Endothelial cell of umbilical vein (primary cell): ENCODE measurements at regions not wholly inside any gene's neighbourhood (a gene's known extent, or its start where the extent isn't known, plus 50 kb on each side); places are given as distances from the start of the nearest gene placed in this dataset.

Experiments used
- BruUV-seq: library from RNA; stranded (reverse); fragments of 400-500 nt; replicated peaks from 2 replicates; lab custom pipeline; 2021; lab: Mats Ljungman, UMichigan
- CTCF ChIA-PET: fragments of 300-600, 350-600 bp; sonication (Branson Sonifier 250); formaldehyde crosslinking; loops from one replicate; lab custom pipeline; 2021; ENCODE audit warnings: antibody characterized with exemption, inconsistent platforms; lab: Charles Lee
- POLR2A ChIA-PET: fragments of 300-600, 350-600 bp; sonication (Branson Sonifier 250); formaldehyde crosslinking; loops from one replicate; lab custom pipeline; 2021; ENCODE audit warnings: antibody characterized with exemption, inconsistent platforms; lab: Charles Lee
- DNase-seq: peaks from one replicate; pipeline ENCODE4 v3.0.0-alpha.2; 2011; ENCODE audit warnings: low read depth, low spot score
- FAIRE-seq: peaks from 2 replicates; lab custom pipeline; 2011; peaks lifted over from hg19 to GRCh38; lab: Jason Lieb, UNC
- H2AFZ ChIP-seq: 2 replicates; pipeline ENCODE4 v1.6.0; 2012; ENCODE audit warnings: low read depth, low read length, control low read depth, inconsistent platforms
- H3K27ac ChIP-seq: 2 replicates; pipeline ENCODE4 v1.5.1; 2011; ENCODE audit warnings: low read depth, mild to moderate bottlenecking, control low read depth, low read length, moderate library complexity; ENCODE audit not compliant: insufficient read depth
- H3K27me3 ChIP-seq, 2 experiments: 2 replicates each; pipeline versions ENCODE4 v1.6.0 to v1.6.1; 2011; ENCODE audit warnings: low read length in 2 of 2, mixed read lengths in 1 of 2; ENCODE audit not compliant: control insufficient read depth in 2 of 2, insufficient read depth in 2 of 2
- H3K36me3 ChIP-seq, 2 experiments: 2 replicates in 1 of 2; 3 replicates in 1 of 2; pipeline ENCODE4 v1.5.1; 2011; ENCODE audit warnings: low read length in 2 of 2, mild to moderate bottlenecking in 1 of 2, moderate library complexity in 1 of 2; ENCODE audit not compliant: control insufficient read depth in 2 of 2, insufficient read depth in 2 of 2; ENCODE audit errors: extremely low read depth in 1 of 2
- H3K4me1 ChIP-seq: 3 replicates; pipeline ENCODE4 v1.5.1; 2011; ENCODE audit warnings: mild to moderate bottlenecking, low read length; ENCODE audit not compliant: control insufficient read depth, insufficient read depth; ENCODE audit errors: extremely low read depth
- H3K4me2 ChIP-seq: 2 replicates; pipeline ENCODE4 v1.6.1; 2011; ENCODE audit warnings: low read length, control low read depth, mixed read lengths; ENCODE audit not compliant: insufficient read depth
- H3K4me3 ChIP-seq, 3 experiments: fragments of 200-600 bp in 1 of 3; sonication (generic), shearing (Covaris generic) in 1 of 3; replicated peaks in 1 of 3; 2 replicates each; pipeline ENCODE4 v1.5.1; 2011 to 2016; ENCODE audit warnings: control low read depth in 3 of 3, low read length in 3 of 3, mild to moderate bottlenecking in 2 of 3, inconsistent platforms in 1 of 3, low read depth in 1 of 3, moderate library complexity in 1 of 3; ENCODE audit not compliant: insufficient read depth in 1 of 3
- H3K79me2 ChIP-seq: 2 replicates; pipeline ENCODE4 v1.6.0; 2012; ENCODE audit warnings: low read length, inconsistent platforms; ENCODE audit not compliant: control insufficient read depth, insufficient read depth
- H3K9ac ChIP-seq: replicated peaks from 2 replicates; pipeline ENCODE3; 2011; ENCODE audit warnings: low read length, control low read depth; ENCODE audit not compliant: insufficient read depth; ENCODE audit errors: extremely low read depth
- H3K9me1 ChIP-seq: replicated peaks from 3 replicates; pipeline ENCODE4 v1.6.0; 2011; ENCODE audit warnings: mild to moderate bottlenecking, low read length; ENCODE audit not compliant: control insufficient read depth, insufficient read depth; ENCODE audit errors: extremely low read depth
- H3K9me3 ChIP-seq: replicated peaks from 2 replicates; pipeline ENCODE4 v1.5.1; 2012; ENCODE audit warnings: low read length, inconsistent platforms; ENCODE audit not compliant: control insufficient read depth, insufficient read depth
- H4K20me1 ChIP-seq: replicated peaks from 2 replicates; pipeline ENCODE3; 2011; ENCODE audit warnings: mild to moderate bottlenecking, low read length; ENCODE audit not compliant: control insufficient read depth, insufficient read depth; ENCODE audit errors: extremely low read depth
- CTCF ChIP-seq, 2 donors: IDR thresholded peaks; 1 replicate in 1 of 2; 2 replicates in 1 of 2; pipeline ENCODE4 v1.5.1; 2011; ENCODE audit warnings: low read length in 2 of 2, mild to moderate bottlenecking in 2 of 2, moderate library complexity in 2 of 2, control low read depth in 1 of 2, inconsistent platforms in 1 of 2, low read depth in 1 of 2; ENCODE audit not compliant: insufficient read depth in 1 of 2; ENCODE audit errors: extremely low read depth in 1 of 2
- EZH2 ChIP-seq: IDR thresholded peaks from 2 replicates; pipeline ENCODE4 v1.6.1; 2012; ENCODE audit warnings: borderline replicate concordance, low read depth, mild to moderate bottlenecking, moderate library complexity, low read length, inconsistent platforms; ENCODE audit not compliant: severe bottlenecking
- FOS ChIP-seq: IDR thresholded peaks from 2 replicates; pipeline ENCODE4 v1.6.1; 2011; ENCODE audit warnings: mild to moderate bottlenecking, low read length, moderate library complexity, borderline replicate concordance; ENCODE audit not compliant: insufficient read depth
- GATA2 ChIP-seq: IDR thresholded peaks from 2 replicates; pipeline ENCODE4 v1.7.0; 2011; ENCODE audit warnings: low read depth, mild to moderate bottlenecking, moderate library complexity, mixed read lengths, low read length; ENCODE audit not compliant: insufficient read length, insufficient read depth
- JUN ChIP-seq: IDR thresholded peaks from 2 replicates; pipeline ENCODE4 v1.6.1; 2011; ENCODE audit warnings: borderline replicate concordance, low read depth; ENCODE audit not compliant: insufficient read length, insufficient read depth
- MAX ChIP-seq: IDR thresholded peaks from 2 replicates; pipeline ENCODE4 v1.6.1; 2011; ENCODE audit not compliant: insufficient read depth, insufficient read length
- MYC ChIP-seq: IDR thresholded peaks from one replicate; pipeline ENCODE4 v1.6.1; 2011; ENCODE audit warnings: mild to moderate bottlenecking, low read depth, low read length
- POLR2A ChIP-seq: IDR thresholded peaks from 2 replicates; pipeline ENCODE4 v1.6.1; 2012; ENCODE audit warnings: low read depth, mild to moderate bottlenecking, control low read depth, low read length
- POLR2AphosphoS5 ChIP-seq: IDR thresholded peaks from 2 replicates; pipeline ENCODE4 v1.6.1; 2012; ENCODE audit warnings: low read depth, mild to moderate bottlenecking, control low read depth, low read length, moderate library complexity; ENCODE audit not compliant: insufficient read depth
- dilution Hi-C: fragments of 300-500 bp; cut with MboI; formaldehyde crosslinking; loops from one replicate; pipeline ENCODE4 v1.15.0; 2019; ENCODE audit warnings: low sequenced_read_pairs; ENCODE audit not compliant: extremely low pct_ligation_motif_present
- intact Hi-C: fragments of 100-400 bp; cut with micrococcal nuclease; formaldehyde crosslinking; loops from one replicate; pipeline ENCODE4 v1.10.0; 2022

GRCh38 chr17:65394811-65395472 lies 166.5 kb downstream of the AXIN2 start:
- Histone ChIP-seq H3K9me1 (no peaks in the 10 kb centered on the region), H3K27ac (no peak overlapping the region), H3K4me3 (no peak overlapping the region), H3K9ac (no peak overlapping the region), H2AFZ (no peak overlapping the region), H3K36me3 (no peaks in the 10 kb centered on the region), H3K79me2 (no peaks in the 10 kb centered on the region), H3K4me1 (no peaks in the 10 kb centered on the region), H3K4me2 (no peak overlapping the region), H3K27me3 (peaks cover 0 to 3% of the 10 kb centered on the region in 2 experiments), H4K20me1 (no peaks in the 10 kb centered on the region), H3K9me3 (no peaks in the 10 kb centered on the region)
- no peak for DNase-seq
- CTCF ChIA-PET, result no interaction called here
- no TSS peak for BruUV-seq
- FAIRE-seq, result no peak
- intact Hi-C loops, result no loop called here
- dilution Hi-C loops, result no loop called here
- POLR2A ChIA-PET, result no interaction called here
- TF ChIP-seq MAX (no peak), GATA2 (no peak), POLR2A (no peak), CTCF (IDR thresholded peaks at IDR 0.05; ENCODE audit: extremely low read depth in 1 of 2, insufficient read depth in 1 of 2, low read depth in 1 of 2, low read length in 2 of 2) (no peak)

- no peak overlapping the region for H3K9ac ChIP-seq
- FAIRE-seq (no peak), DNase-seq (no peak)
- no peaks in the 10 kb centered on the region for H3K4me1 ChIP-seq
- H3K9me3 ChIP-seq, result no peaks in the 10 kb centered on the region
- ChIA-PET POLR2A (no interaction called here), CTCF (no interaction called here)
- H3K9me1 ChIP-seq, result no peaks in the 10 kb centered on the region
- intact Hi-C loops, result no loop called here
- no peaks in the 10 kb centered on the region for H4K20me1 ChIP-seq
- no peak overlapping the region for H2AFZ ChIP-seq
- peaks cover 0 to 3% of the 10 kb centered on the region in 2 experiments for H3K27me3 ChIP-seq
- no peak overlapping the region for H3K4me2 ChIP-seq
- dilution Hi-C loops, result no loop called here
- no peak for TF ChIP-seq JUN
- no peak for TF ChIP-seq MYC
- TF ChIP-seq MAX, result no peak
- no peak for TF ChIP-seq POLR2A
- TF ChIP-seq EZH2, result no peak
- TF ChIP-seq CTCF (IDR thresholded peaks at IDR 0.05; ENCODE audit: extremely low read depth in 1 of 2, insufficient read depth in 1 of 2, low read depth in 1 of 2, low read length in 2 of 2), result no peak
- TF ChIP-seq POLR2AphosphoS5, result no peak
- no peak for TF ChIP-seq FOS
- no peak for TF ChIP-seq GATA2
- no peak overlapping the region for H3K27ac ChIP-seq
- no peaks in the 10 kb centered on the region for H3K79me2 ChIP-seq
- no TSS peak for BruUV-seq
- no peak overlapping the region for H3K4me3 ChIP-seq
- no peaks in the 10 kb centered on the region for H3K36me3 ChIP-seq
These were observed 167.9 kb downstream of the AXIN2 start for GRCh38 chr17:65393514-65393913.
